ENCODE measurements at regions not wholly inside any gene's neighbourhood (a gene's known extent, or its start where the extent isn't known, plus 50 kb on each side); places are given as distances from the start of the nearest gene placed in this dataset.

DNA sequence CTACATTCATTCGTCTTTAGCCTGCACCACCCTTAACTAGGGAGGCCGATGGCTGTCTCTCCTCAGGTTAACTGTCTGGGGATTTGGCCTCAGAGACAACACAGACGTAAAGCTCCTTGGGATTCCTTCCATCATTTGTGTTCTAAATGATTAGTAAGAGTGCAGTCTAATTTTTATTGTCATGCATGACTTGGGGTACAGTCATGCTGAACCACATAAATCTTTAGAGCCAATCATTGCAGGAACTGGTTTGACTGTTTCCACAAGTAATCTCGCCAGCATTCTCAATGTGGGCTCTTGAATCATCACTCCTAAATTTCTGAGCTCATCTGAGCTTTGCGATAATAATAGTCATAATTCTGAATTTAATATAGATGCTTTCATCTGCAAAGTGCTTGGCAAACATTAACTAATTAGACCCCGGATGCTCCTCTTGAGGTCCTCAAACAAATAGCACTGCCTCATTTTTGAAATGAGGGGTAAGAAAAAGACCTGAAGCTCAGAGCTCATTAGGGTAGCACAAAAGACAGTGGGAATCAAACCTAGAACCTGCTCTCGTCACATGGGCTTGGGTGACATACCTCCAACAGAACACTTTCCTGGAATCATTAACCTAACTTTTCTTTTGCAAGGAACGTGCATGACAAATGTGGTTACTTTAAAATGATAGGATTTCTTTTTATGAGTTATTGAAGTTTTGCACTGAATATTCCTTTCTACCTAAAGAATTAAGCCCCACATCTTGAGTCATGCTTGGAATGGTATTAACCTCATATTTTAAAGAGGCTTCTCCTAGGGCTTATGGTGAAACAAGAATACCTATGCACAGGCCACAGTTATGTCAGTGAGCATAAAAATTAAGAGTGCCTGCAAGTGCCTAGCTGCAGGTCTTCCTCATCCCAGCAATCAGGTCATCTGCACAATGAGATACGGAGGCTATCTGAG, 118.9 kb upstream of the NRP1 start:
- DNase-seq = no peak

DNA sequence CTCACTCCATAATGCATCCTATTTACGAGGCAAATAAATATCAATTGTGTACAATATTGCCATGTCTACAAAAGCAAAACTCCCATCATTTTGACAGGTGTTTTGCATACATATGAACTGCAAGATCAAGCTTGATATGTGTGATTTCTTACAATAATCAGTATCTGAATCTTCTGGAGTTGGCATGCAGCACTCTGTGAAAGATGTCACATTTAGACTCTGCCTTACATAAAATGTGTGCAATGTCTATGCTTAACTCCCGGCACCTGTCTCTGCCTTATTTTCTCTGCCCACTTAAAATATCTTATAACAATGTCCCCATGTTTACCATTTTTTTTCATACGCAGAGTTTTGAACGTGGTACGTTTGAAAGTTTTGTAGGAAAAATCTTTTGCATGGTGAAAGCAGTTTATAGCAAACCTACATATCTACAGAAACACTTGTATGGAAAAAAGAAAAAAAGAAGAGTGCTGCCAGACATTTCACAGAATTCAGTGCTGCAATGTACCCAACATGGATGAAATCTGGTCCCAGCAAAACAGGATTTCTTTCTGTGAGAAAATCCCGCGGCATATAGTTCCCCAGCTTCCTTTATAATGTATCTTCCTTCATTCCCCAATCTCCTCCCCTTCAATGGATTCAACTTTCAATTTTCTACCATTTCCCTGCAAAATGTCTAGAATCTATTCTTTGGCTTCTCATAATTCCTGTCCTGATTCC, 114.1 kb upstream of the NRP1 start:
- no peak for DNase-seq

DNA sequence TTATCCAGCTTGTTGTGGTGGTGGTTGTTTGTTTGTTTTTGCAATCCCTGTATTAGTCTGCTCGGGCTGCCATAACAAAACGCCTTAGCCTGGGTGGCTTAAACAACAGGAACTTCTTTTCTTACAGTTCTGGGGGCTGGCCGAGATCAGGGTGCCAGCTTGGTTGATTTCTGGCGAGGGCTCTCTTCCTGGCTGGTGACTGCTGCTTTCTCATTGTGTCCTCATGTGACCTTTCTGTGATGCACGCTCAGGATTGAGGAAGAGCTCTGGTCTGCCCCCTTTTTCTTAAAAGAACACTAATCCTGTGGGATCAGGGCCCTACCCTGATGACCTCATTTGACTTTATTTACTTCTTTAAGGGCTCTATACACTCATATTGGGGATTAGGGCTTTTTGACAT, 107.1 kb upstream of the NRP1 start:
- DNase-seq = peak; percentile 23

DNA sequence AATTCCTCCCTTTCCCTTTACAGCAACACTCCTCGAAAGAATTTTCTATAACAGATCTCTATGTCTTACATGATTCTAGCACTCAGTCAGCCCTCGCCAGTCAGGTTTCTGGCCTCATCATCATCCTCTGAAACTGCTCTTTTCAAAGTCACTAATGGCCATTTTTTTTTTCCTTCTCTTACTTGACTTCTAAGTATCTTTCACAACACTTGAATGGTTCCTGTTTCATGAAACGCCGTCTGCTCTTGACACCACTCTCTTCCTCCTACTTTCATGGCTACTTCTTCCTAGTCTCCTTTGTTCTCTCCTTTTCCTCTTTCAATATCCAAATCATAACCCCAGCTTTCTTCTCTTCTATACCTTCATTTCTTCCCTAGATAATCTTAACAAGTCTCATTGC, 100.5 kb upstream of the NRP1 start:
- peak; percentile 76 for DNase-seq

DNA sequence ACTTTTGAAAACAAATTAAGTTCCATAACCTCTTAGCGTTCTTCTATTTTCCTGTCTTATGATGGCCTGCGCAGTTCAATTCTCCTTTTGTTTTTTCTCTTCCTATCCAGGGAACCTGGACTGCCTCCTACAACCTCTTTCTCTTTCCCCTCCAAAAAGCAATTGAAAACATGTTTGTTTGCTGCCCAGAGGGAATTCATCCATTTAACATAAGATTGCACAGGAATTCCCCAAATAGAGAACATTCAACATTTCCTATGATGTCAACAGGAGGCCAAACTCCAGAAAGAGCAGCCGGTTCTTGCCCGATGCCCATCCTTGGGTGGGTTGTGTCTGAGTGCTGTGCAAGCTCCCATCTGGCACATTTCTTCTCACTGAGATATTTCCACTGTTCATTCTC, 94.2 kb upstream of the NRP1 start:
- DNase-seq = no peak

DNA sequence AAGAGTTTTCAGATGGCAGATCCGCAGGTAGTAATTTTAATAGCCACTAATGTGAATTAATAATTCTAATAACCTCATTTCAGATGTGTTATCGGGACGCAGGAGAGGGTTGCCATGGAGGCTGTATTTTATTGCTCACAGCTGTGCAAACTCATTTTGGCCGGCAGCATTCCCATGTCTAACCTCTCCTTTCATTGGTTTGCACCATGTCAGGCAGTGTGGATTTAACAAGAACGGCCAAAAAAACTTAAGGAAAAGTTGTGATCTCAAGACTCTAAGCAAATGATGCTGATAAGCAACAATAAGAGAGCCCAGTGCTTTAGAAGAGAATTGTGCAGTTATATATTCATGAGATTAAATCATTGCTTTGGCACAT, 88.7 kb upstream of the NRP1 start:
- DNase-seq = no peak

DNA sequence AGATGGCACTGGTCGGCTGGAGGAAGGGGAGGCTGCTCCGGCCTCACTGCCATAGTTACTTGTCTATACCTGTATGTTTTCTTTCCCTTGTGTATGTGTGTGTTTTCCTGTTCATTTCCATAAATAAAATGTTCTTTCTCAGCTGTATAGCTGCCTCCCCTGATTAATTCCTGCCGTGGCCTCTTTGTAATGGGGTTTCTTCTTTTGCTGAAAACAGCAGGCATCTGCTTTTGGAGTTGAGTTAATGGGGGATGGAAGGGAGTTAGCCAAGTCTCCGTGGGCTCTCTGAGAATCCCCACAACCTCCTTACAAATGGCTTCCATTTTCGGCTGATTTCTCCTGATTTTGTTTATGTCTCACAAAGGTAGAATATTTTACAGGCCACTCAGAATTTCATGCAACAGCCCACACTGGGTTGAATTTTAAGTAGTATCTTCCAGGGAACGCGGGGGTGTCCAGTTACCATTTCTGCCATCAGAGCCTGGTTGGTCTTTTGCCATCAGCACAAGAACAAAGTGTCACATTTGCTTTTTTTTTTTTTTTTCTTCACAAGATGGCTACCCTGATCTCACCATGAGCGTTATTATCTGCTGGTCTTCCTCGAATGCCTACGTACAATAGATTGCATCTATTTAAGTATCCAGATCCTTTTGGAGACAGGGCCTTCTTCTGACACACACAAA, 88.1 kb upstream of the NRP1 start:
- DNase-seq = no peak

DNA sequence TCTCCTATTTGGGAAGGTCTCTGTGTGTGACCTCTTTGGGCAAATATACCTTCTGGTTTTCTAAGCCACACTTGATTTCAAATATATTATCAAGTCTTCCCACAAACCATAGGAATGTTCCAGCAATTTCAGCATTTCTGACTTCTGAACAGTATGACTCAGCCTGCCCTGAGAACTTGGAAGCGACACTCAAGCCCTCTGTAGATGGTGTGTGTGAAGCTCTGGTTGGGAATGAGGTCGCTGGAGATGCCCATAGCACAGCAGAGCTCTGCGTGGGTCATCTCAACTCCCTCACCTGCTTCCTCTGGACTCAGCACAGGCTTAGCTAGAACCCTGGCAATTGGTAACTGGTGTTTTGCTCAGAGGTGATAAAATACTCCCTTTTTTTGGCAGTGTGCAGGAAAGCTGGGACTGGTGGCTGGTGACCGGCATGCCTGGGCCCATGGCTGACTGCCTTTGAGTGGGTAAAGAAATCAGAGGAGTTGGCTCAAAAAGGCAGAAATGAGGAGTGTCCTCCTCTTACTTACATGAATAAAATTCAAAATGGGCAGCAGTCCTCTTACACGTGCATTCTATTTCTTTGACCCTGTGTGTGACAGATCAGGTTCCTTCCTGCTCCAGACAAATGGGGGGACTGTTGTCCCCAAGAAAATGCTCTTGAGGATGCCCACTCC, 87.5 kb upstream of the NRP1 start:
- DNase-seq = peak; percentile 56

DNA sequence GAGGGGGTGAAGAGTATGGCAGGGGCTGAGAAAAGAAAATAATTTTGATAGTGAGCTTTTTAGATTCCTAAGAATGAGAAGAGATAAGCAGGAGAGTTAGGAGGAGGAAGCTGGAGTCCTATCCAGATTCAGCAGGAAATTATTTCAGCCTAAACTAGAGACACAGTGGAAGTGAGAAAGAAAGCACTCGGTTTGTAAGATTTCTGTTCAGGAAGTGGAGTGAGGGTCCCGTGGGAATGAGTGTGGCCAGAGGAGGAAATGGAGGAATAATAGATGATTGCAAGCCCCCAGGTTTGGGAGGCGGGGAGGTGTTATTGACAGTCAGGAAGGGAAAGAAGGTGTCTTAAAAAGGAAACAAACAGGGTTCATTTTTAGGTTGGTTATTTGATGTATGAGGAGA, 84.8 kb upstream of the NRP1 start:
- DNase-seq = peak; percentile 22

DNA sequence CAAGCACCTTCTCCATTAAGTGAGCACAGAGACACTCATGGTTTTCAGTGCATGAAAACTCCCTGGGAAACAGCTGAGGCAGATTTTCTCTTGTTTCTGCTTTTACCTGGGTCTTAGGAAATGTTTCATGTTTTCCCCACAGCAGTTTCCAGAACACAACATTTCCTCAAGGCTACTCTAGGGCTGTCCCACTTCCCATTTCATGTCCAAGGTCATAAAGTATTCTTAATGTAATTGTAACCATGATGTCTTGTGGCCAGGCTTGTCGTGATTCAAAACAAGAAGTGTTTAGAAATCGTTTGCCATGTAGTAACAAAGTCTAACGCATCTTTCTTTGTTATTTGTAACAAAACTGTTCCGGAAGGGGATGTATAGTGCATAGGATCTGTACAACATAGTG, 83.8 kb upstream of the NRP1 start:
- peak; percentile 62 for DNase-seq

DNA sequence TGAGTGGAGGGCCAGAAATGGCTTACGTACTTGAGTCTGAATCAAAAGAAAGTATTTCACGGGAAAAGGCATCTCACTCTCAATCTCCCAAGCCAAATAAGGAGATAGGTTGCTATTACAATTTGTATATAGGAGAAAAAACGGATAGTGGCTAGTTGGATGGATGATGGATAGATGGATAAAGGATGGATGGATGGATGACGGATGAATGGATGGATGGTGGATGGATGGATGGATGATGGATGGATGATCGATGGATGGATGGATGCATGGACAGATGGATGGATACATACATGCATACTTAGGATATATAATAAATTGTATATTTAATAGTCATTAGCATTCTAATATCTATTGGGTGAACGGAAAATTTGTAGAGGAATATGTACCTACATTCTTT, 82.2 kb upstream of the NRP1 start:
- DNase-seq = no peak

DNA sequence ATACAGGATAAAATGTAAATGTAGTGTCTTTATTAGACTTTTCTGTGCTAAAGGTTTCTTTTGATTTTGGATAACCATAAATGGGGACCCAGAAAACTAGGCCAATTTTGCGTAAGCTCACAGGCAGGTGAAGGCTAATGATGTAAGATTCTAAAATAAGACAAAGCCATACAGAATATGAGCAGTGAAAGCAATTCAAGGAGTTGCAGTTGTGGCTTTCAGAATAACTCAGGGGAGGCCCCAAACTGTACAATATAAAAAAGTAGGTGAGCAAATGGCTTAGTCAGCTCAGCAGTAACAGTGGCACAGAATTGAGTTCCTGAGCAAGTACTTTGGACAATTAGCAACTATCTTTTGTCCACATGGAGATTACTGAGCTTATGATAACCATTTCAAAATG, 81.7 kb upstream of the NRP1 start:
- no peak for DNase-seq

DNA sequence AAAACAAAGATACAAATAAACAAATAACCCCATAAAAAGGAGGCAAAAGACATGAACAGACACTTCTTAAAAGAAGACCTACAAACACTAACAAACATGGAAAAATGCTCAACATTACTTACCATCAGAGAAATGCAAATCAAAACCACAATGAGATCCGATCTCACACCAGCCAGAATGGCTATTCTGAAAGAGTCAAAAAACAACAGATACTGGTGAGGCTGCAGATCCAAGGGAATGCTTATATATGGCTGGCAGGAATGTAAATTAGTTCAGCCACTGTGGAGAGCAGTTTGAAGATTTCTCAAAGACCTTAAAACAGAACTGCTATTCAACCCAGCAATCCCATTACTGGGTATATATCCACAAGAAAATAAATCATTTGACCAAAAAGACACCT, 80.4 kb upstream of the NRP1 start:
- DNase-seq = no peak

DNA sequence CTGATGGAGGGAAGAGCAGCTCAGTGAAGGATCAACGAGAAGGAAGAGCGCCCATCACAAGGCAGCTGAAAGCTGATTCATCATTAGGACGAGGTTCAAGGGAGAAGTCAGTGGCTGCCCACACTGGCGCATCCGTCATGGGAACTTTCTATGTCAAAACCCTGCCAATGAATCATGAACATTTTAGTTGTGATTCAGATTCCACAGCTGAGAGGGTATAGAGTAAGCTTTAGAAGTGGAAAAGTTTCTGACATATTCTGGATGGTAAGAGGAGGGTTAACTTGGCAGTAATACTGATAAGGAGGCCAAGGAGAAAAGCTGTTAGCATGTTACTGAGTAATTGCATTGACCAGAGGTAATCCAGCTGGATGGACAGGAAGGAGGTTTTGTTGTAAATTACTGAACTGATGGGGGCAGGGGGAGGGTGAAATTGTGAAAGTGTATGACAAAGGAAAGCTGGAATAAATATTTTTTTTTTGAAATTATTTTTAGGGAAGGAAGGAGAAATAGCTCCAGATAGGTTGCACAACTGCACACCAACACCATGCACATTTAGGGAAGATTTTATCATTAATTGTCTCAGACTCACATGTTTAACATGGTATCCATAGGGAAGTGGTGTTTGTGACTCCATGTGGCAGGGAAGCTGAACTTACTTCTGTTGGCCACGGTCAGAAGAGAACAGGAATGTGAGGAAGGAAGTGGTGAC, 78.3 kb upstream of the NRP1 start:
- DNase-seq = peak; percentile 96

DNA sequence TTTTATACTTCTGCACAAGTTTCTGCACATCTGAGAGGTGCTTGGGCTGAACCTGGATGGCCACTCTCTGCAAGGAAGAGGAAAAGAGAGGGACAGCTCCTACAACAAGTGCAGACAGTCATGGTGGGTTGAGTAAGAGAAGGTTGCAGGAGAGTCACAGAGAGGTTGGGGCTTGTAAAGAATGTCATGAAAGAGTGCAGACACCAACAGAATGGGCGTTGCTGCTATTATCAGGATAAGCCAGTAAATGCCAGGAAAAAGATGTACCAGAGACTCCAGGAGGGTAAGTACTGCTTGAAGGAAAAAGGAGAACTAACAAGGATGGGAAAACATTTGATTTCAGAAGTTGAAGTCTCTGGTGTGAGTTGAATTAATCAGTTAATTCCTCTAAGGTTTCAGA, 77.8 kb upstream of the NRP1 start:
- no peak for DNase-seq

DNA sequence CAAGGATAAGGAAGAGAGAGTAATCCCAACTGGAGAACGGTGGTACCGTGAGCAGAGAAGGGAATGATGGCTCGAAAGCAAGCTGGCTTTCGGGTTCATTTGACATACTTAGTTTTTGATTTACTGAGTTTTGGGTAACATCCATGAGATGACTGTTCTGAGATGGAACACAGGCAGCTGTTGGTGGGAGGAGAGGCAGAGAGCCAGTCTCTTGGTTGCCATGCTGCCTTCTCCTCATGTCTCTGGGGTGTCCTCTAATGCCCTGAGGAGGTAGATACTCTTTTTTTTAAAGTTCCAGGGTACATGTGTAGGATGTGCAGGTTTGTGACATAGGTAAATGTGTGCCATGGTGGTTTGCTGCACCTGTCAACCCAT, 76.4 kb upstream of the NRP1 start:
- DNase-seq = no peak

DNA sequence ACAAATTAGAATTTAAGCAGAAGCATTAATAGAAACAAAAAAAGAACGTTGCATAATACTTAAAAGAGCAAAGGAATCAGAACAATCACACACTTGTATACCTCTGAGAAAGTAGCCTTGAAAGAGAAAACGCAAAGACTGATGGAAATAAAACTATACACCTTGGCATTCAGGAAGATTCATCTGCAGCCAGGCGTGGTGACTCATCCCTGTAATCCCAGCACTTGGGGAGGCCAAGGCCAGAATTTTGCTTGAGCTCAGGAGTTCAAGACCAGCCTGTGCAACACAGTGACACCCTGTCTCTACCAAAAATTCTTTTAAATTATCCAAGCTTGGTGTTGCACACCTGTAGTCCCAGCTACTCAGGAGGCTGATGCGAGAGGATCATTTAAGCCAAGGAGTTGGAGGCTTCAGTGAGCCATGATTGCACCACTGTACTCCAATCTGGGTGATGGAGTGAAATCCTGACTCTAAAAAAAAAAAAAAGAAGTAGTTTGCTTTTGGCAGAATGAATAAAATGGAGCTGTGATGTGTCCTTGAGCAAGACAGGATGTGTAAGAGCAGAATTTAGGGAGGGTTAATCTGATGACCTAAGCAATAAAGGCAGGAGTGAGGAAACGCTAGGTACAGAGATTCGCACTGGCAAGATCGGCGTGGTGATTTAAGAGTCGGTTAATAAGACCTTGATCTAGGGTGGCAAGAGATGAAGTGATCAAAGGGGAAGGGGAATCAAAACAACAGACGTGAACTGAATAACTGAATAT, 75.8 kb upstream of the NRP1 start:
- DNase-seq = peak; percentile 29

DNA sequence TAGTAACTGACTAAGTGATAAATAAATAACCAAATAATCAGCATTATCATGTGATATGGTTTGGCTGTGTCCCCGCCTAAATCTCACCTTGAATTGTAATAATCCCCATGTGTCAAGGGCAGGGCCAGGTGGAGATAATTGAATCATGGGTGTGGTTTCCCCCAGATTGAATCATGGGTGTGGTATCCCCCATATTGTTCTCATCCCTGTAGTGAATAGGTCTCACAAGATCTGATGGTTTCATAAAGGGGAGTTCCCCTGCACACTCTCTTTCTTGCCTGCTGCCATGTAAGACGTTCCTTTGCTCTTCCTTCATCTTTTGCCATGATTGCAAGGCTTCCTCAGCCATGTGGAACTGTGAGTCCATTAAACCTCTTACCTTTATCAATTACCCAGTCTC, 72.1 kb upstream of the NRP1 start:
- DNase-seq = no peak

DNA sequence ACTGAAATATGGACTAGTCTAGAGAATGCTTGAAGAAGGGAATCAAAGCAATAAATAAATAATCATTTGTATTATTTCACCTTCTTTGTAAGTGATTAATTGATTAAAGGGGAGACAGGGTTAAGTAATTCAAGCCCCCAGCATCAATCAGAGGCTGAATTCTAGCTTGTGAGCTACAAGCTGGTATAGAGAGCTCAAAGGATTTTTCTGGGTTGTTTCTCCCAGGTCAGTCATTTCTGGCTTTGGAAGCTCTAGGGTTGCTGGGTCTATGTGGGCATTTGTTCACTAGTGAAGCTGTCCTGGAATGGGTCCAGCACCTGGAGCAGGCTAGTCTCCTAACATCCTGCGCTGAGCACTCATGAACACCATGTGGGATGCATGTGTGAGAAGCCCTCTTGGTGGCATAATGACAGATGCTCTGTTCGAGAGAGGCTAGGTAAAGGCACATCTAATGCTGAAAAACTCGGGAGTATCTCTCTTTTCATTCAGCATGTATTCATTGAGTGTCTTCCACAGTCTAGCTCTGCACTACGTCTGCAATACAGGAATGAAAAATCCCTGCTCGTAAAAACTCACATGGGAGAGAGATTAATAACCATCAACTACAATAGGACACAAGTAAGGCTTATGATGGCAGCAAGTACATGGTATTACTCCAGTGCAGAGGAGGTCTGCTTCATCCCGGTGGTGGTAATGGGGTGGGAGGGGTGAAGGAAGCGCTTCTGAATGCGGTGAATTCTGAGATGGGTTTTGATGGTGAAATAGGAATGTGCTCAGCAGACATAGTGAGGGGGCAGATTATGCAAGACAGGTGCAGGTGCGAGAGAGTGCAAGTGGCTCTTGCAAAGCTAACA, 68.0 kb upstream of the NRP1 start:
- no peak for DNase-seq

DNA sequence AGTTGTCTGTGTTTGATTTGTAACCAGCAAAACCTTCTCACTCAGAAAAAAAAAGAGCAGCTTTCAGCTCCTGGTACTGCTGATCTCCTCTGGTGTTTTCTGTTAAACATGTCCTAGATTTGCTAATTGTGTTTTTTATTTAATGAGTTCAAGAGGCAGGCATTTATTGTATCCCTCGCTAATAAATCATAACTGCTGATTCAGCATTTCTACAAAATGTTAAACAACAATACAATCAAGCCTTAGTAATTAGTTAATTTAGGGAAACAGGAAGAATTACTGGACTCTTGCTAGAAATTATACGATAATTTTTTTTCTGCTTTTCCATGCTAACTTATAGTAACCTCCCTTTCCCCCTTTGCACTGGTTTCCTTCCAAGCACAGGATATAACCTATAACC, 66.8 kb upstream of the NRP1 start:
- DNase-seq = no peak

DNA sequence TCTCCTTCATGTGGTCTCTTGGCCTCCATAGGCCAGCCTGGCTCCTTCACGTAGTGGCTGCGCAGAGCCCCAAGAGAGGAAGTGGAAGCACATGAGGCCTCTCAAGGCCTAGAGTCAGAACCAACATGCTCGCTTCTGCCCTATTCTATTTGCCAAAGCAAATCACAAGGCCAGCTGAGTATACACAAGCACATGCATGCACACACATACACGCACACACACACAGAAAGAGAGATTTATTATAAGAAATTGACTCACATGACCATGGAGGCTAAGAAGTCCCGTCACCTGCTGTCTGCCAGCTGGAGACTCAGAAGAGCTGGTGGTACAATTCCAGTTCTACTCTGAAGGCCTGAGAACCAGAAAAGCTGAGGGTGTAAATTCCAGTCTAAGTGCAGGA, 64.3 kb upstream of the NRP1 start:
- DNase-seq = no peak
